ENCODE measurements at regions not wholly inside any gene's neighbourhood (a gene's known extent, or its start where the extent isn't known, plus 50 kb on each side); places are given as distances from the start of the nearest gene placed in this dataset.
A peak's percentile ranks its signal among the peaks of the same experiment; 100 is the strongest.
"Not testable (repeated sequence)": the region's sequence is repeated elsewhere in the genome, so short reads cannot be mapped to it uniquely, and the experiment has no call there.

DNA sequence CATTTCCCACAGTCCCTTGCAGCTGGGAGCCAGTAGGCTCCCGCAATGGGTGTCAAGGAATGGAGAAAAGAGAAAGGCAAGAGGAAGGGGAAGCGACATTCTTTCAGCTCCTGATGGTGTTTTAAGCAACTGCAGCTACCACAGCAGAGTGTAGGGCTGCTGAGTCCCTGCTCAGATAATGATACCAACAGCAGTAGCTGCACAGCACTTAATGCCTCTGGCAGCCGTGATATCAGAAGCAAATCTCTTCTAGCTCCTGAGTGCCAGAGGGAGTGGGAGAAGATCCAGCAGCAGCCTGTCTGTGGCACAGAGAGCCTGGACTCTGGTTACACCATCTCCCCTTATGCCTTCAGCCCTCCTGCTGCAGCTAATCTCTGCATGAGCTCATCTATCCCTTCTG, 186.1 kb upstream of the LMCD1 start:
- not testable (repeated sequence) for DNase-seq

DNA sequence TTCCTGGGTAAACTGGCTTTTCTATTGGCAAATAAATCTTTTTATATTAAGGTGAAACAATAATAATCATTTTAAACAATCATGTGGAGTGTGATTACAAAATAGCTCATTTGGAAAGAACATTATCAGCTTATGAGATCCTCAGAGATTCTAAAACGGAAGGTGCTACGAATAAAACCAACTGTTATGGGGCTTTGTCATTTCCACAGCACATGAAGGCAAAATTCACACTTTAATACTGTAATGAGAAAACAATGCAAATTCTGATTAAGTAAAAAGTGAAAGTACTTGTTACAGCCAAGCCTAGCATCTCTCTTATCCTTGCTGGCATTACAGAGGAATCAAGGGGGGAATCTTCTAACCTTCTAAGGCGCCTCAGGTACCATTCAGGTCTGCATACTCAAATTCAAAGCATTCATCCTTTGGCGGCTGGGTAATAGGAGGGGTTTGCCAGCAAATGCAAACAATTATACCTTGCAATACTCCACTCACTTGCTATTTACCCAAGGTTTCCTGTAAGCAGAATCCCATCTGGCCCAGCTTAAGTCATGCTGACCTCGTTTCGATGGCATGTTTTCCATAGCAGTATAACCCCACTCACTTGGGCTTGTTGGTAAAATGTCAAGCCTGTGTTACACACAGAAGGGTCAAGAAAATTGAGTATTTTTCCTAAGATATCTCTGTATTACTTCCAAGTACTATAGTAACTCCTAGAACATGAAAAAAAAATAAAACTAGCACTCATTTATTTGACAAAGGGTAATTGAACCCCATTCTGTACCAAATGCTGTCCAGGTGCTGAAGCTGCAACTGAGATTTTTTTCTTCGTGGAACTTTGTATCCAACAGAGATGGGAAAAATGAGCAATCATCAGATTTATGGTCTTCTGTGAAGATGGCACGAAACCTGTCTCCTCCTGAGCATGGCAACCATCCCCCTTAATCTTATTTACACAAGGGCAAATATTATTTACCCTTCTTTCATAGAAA, 183.7 kb upstream of the LMCD1 start:
- no peak for DNase-seq

- no peak for DNase-seq
These were observed 181.5 kb upstream of the LMCD1 start for GRCh38 chr3:8319935-8320634.

- no peak for DNase-seq
These were observed 180.7 kb upstream of the LMCD1 start for GRCh38 chr3:8320711-8321458.

DNA sequence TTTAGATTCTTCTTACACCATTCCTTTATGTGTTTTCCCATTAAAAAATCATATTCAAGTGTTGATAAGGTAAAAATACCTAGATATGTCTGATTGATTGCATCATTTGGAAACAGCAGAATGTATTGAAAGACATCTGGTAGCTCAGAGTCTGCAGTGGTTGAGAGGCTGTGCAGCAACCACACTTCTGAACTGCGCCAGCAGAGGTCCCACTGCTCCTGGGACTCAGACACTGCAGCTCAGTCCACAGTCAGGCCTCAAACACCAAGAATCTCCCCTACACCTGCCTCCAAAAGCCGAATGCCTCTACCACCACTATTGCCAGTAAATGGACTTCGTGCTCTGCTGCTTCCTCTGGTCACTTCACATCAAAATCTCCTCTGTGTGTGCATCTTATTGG, 176.9 kb upstream of the LMCD1 start:
- DNase-seq, result peak; percentile 72

- DNase-seq, result no peak
These were observed 176.3 kb upstream of the LMCD1 start for GRCh38 chr3:8325306-8325705.

DNA sequence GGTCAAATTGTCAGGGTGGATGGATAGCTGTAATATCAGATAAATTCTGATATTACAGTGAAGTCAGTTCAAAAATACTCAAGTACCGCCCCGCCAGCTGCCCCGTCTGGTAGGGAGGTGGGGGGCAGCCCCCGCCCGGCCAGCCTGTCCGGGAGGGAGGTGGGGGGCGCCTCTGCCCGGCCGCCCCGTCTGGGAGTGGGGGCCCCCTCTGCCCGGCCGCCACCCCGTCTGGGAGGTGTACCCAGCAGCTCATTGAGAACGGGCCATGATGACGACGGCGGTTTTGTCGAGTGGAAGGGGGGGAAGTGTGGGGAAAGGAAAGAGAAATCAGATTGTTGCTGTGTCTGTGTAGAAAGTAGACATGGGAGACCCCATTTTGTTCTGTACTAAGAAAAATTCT, 175.8 kb upstream of the LMCD1 start:
- not testable (repeated sequence) for DNase-seq

- no peak for DNase-seq
These were observed 173.9 kb upstream of the LMCD1 start for GRCh38 chr3:8327739-8328138.

DNA sequence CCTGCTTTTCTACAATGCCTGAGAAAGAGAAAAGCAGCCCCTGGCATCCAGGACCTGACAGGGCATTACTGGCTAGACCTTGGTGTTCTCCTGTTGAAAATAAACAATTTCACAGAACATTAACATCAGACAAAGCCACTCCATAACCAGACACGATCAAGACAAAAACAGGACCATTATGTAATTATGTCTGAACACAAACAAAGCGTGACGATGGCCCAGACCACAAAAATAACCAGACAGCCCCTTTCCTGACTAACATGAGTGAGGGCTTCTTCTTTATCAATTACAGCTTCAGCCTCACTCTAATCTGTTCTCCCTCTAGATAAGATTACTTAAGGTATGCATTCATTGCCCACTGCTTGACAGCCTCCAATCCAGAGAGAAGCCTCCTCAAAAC, 172.7 kb upstream of the LMCD1 start:
- DNase-seq, result peak; percentile 18

DNA sequence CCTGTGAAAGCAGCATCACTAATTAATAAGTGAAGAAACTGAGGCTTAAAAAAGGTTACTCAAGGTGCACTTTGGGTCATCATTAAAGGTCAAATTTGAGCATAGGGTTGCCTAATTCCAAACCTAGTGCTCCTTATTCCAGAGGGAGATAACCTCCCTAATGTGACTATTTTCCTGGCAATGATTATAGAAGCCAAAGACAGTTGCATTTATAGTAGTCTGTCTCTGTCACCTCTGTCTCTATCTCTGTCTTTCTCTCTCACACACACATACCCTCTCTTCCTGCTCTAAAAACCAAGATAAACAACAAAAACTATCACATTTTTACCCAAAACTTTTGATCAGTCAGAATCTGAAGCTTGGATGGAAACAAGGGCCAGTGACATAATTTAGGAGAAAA, 172.0 kb upstream of the LMCD1 start:
- DNase-seq, result no peak

DNA sequence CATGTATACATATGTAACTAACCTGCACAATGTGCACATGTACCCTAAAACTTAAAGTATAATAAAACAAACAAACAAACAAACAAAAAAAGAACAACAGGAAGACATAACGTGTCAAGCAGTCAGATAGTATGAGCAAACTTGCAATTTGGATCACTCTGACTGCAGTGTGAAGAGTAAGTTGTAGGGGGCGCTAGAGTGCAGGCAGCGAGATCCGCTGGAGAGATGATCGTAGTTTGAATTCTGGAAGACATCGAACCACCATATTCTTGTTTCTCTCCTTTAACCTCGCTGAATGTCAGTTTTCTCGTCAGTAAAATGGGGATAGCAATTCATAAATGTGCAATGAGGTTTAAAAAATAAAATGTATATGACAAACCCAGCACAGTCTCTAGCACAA, 165.2 kb upstream of the LMCD1 start:
- peak; percentile 14 for DNase-seq

DNA sequence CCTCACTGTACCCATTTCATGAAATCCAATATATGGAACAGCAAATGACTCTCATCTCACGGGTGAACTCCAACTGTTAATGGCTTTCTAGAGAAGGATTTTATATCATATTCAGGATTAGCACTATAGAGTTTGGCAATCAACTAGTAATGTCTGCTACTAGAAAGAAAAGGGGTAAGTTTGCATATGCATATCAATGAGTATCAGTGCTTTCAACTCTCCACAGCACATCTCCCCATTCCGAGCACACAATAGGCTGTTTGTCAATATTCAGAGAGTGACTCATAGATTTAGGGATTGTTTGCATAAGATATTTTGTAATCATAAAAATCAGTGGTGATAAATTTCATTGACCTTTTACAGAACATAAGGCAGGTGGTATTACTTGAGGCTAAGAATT, 163.2 kb upstream of the LMCD1 start:
- no peak for DNase-seq

DNA sequence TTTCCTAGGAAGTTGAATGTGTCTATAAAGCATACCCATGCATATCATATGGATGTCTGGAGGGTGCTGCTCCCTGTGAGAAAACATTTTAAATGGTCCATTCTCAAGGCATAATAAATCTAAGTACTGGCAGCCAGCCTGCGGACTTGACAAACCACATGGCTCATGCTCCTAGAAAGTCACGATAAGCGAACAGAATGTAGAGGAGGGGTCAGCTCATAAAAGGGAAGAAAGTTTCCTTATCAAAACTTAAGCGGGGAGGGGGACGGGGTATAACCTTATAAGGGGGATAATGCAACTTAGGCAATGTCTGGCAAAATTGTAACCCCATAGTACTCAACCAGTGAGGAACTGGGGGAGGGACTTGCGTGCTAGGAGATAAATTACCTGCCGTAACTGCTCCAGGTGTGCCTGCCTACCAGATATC, 159.8 kb upstream of the LMCD1 start:
- DNase-seq, result no peak

DNA sequence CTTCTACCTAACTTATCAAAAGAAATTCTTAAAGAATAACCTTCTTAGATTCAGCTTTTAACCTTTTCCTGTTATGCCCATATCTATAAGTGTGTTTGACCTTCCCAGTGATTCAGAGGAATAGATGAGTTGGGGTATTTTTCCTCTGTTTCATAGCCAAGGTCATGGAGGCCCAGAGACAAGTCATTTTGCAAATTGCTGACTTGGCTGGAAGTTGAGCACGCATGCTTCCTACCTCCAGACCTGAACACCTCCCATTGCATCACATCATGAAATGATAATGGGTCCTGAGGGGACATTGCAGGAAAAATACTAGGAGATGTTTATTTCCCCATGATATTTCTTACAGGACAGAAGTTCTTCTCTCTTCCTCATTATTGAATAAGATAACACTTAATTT, 158.6 kb upstream of the LMCD1 start:
- no peak for DNase-seq

DNA sequence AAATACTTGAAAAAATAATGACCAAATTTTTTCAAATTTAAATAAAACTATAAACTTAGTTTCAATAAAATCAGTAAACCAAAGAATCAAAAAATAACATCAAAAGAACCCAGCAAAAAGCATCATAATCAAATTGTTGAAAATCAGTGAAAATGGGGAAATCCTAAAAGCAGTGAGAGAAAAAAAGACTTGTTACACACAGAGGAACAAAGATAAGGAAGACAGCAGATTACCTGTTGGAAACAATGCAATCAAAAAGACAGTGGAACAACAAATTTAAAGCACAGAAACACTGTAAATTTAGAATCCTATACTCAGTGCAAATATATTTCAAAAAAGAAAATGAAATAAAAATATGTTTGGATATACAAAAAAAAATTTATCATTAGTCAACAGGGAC, 156.2 kb upstream of the LMCD1 start:
- DNase-seq, result no peak

GRCh38 chr3:8348076-8348475, 153.5 kb upstream of the LMCD1 start:
- no peak for DNase-seq

- no peak for DNase-seq
These were observed 149.1 kb upstream of the LMCD1 start for GRCh38 chr3:8352475-8352874.

DNA sequence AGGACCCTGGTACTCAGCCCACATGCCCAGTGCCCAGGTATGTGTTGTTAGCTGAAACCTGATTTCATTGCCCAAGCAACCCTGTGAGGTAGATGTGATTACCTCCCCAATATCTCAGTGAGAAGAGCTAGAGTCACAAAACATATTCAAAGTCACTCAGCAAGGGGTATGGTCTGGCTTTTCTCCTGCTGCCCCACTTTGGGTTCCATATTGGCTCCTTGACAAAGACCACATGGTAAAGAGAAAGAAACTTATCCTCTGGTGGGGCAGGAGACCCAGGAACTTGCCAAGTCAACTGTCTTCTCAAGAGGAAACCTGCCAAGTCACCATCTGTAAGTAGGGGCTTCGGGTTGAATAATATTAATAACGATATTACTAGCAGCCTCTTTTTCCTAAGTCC, 148.3 kb upstream of the LMCD1 start:
- DNase-seq, result no peak

DNA sequence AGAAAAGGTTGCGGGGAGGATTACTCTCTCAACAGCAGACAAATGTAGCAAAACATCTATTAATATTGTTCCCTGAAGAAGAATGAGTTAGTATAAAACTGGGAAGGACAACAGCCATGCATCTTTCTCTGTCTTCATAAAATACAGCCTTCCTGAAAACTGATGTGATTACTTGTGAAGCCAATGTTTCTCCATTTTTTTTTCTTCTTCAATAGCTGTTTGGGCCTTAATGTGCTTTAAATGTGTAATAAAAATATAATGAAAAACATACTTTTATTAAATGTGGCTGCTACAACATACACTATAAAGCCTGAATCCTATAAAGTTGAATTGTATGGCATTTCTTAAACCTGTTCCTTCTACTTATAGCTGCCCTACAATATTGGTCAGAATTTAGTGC, 146.3 kb upstream of the LMCD1 start:
- no peak for DNase-seq

GRCh38 chr3:8356066-8356465, 145.6 kb upstream of the LMCD1 start:
- not testable (repeated sequence) for DNase-seq

GRCh38 chr3:8357859-8358258, 143.8 kb upstream of the LMCD1 start:
- no peak for DNase-seq

GRCh38 chr3:8359133-8359532, 142.5 kb upstream of the LMCD1 start:
- no peak for DNase-seq

DNA sequence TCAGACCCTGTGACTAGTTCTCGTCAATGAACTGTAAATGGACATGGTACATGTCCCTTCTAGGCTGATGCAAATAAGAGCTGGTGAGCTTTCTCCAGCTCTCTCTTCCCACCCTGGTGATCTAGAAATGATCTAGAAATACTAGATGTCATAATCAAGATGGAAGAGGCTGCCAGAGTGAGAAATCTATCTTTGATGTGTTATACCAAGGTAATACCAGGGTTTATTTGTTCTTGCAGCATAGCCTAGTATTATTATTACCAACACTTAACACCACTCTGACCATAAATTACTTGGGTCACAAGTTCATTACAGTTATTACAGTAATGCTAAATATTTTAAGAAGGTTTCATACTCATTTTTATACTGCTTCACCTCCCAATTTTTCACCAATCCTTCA, 138.4 kb upstream of the LMCD1 start:
- no peak for DNase-seq

- DNase-seq, result no peak
These were observed 136.1 kb upstream of the LMCD1 start for GRCh38 chr3:8365541-8365940.

Data from CD4-positive, alpha-beta T cell treated with Interleukin-17A for 1 hour (primary cell).